Thyroid gland (tissue), 4 donors: ENCODE measurements at regions not wholly inside any gene's neighbourhood (a gene's known extent, or its start where the extent isn't known, plus 50 kb on each side); places are given as distances from the start of the nearest gene placed in this dataset.

Source experiments
- DNase-seq, 2 donors: peaks; one replicate each; pipeline ENCODE4 v3.0.0-alpha.2; 2019
- H3K27ac ChIP-seq, 3 donors: fragments of 200-600 bp; sonication (generic); 1 replicate in 2 of 3; 2 replicates in 1 of 3; pipeline ENCODE4 v1.5.1; 2016 to 2019; ENCODE audit warnings: mild to moderate bottlenecking in 1 of 3, moderate library complexity in 1 of 3
- H3K27me3 ChIP-seq: fragments of 200-600 bp; sonication (generic); one replicate; pipeline ENCODE4 v1.5.1; 2019
- H3K36me3 ChIP-seq, 2 donors: fragments of 200-600 bp; sonication (generic); one replicate each; pipeline ENCODE4 v1.5.1; 2016 to 2019
- H3K4me1 ChIP-seq, 2 donors: fragments of 200-600 bp; sonication (generic); one replicate each; pipeline ENCODE4 v1.5.1; 2017 to 2019
- H3K4me3 ChIP-seq, 3 donors: fragments of 200-600 bp; sonication (generic); replicated peaks in 1 of 3; 1 replicate in 2 of 3; 2 replicates in 1 of 3; pipeline ENCODE4 v1.5.1; 2016; ENCODE audit warnings: mild to moderate bottlenecking in 1 of 3
- H3K9me3 ChIP-seq: fragments of 200-600 bp; sonication (generic); one replicate; pipeline ENCODE4 v1.5.1; 2017
- POLR2A ChIP-seq, 2 donors: fragments of 450-650 bp; IDR thresholded peaks; one replicate each; pipeline ENCODE4 v1.6.1; 2017; ENCODE audit warnings: antibody characterized with exemption in 2 of 2, mild to moderate bottlenecking in 2 of 2, moderate library complexity in 1 of 2
- WGBS, 2 donors: methylation state at CpG; one replicate each; pipeline ENCODE4 v1.1.5; 2017; 5-methylcytosine and 5-hydroxymethylcytosine counted together
- intact Hi-C: fragments of 100-400 bp; cut with DNase I; formaldehyde crosslinking; loops from one replicate; pipeline ENCODE4 v1.15.1; 2023
- TF ChIP-seq, protein P1 (sequence below), 6 experiments: fragments of 200-600 bp in 3 of 6; fragments of 450-650 bp in 3 of 6; sonication (generic) in 3 of 6; IDR thresholded peaks; one replicate each; pipeline ENCODE4 v1.5.1; 2016 to 2019; ENCODE audit warnings: antibody characterized with exemption in 6 of 6, mild to moderate bottlenecking in 2 of 6, inconsistent platforms in 1 of 6, moderate library complexity in 1 of 6

DNA sequence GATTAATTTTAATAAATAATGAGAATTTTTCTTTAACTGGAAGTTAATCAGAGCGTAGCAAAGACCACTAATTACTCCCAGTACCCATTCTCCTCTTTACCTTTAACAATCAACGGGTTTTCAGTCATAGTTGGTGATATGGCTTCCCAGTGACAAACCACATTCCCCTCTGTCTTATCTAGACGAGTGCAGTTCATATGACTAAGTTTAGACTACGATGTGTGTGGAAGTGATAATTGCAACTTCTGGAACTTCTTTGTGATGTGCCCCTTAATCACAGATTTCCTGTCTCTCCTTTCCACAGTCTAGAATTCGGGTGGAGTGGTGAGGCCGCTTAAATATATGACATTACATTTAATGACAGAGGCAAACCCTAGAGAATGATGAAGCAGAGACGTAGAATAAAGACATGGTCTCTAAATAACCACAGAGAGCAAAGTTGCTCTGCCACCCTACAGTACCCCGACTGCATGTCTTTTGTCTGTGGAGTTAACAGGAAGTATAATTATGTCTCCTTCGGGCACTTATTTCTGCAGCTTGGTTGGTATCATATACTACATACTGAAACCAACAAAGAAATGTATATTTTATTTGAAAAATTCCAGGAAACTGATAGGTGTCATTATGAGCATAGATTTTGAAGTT is 693.3 kb upstream of the CDH7 start:
- Histone ChIP-seq H3K9me3 (no peaks in the 10 kb centered on the region), H3K27ac (no peak overlapping the region), H3K27me3 (no peaks in the 10 kb centered on the region), H3K4me3 (no peak overlapping the region), H3K36me3 (no peaks in the 10 kb centered on the region), H3K4me1 (no peaks in the 10 kb centered on the region)
- intact Hi-C loops, result no loop called here
- TF ChIP-seq, protein P1, sequence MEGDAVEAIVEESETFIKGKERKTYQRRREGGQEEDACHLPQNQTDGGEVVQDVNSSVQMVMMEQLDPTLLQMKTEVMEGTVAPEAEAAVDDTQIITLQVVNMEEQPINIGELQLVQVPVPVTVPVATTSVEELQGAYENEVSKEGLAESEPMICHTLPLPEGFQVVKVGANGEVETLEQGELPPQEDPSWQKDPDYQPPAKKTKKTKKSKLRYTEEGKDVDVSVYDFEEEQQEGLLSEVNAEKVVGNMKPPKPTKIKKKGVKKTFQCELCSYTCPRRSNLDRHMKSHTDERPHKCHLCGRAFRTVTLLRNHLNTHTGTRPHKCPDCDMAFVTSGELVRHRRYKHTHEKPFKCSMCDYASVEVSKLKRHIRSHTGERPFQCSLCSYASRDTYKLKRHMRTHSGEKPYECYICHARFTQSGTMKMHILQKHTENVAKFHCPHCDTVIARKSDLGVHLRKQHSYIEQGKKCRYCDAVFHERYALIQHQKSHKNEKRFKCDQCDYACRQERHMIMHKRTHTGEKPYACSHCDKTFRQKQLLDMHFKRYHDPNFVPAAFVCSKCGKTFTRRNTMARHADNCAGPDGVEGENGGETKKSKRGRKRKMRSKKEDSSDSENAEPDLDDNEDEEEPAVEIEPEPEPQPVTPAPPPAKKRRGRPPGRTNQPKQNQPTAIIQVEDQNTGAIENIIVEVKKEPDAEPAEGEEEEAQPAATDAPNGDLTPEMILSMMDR (IDR thresholded peaks at IDR 0.05), result no peak
- no peak for TF ChIP-seq POLR2A (IDR thresholded peaks at IDR 0.05)
- 80 to 82% methylated on average over 9 of the region's 9 CpGs for WGBS, 2 donors
- DNase-seq, result no peak

DNA sequence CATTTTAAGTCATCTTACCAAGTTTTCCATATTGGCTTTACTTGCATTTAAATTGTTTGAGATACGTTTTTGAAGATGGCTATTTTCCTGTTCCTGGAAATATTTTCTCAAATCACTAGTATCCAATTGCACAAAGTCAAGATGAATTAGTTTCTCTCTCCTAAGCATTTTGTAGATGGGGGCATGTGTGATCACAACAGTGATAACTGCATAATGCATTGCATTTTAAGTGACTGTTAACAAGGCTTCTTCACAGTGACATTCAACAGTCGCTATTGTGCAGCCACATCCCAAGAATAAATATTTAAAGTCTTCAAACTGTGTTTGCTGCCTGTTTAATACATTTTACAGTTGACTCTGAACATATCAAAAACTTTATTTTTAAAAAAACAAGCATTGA is 694.2 kb upstream of the CDH7 start:
- no peak for TF ChIP-seq POLR2A (IDR thresholded peaks at IDR 0.05)
- TF ChIP-seq, protein P1 (IDR thresholded peaks at IDR 0.05), result no peak
- no peaks in the 10 kb centered on the region for H3K27me3 ChIP-seq
- H3K4me3 ChIP-seq, result no peak overlapping the region
- no peak overlapping the region for H3K27ac ChIP-seq
- no peaks in the 10 kb centered on the region for H3K4me1 ChIP-seq
- no peaks in the 10 kb centered on the region for H3K9me3 ChIP-seq
- 72 to 78% methylated on average over 2 of the region's 2 CpGs for WGBS, 2 donors
- H3K36me3 ChIP-seq, result no peaks in the 10 kb centered on the region
- DNase-seq, result no peak
- intact Hi-C loops, result no loop called here

DNA sequence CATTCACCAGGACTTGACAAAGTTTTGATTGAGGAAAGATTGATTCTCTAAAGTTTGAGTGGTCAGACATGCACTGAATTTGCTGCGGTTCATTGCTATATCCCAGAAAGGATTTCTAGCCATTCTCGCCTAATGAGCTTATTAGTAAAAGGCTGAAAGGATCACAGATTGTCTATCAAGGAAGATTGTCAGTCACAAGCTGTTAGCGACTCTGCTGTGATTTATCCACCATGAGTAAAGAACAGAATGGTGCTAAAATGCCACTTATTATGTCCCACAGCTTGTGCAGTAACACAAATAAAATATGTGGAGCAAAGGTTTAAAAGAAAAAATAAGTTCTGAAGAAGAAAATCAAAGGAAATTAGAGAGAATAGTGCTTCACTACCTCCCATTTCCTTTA is 701.2 kb upstream of the CDH7 start:
- TF ChIP-seq, protein P1 (IDR thresholded peaks at IDR 0.05), result no peak
- no peak for TF ChIP-seq POLR2A (IDR thresholded peaks at IDR 0.05)
- Histone ChIP-seq H3K27ac (no peak overlapping the region), H3K36me3 (no peaks in the 10 kb centered on the region), H3K27me3 (no peaks in the 10 kb centered on the region), H3K9me3 (no peaks in the 10 kb centered on the region), H3K4me3 (no peak overlapping the region), H3K4me1 (no peaks in the 10 kb centered on the region)
- intact Hi-C loops, result no loop called here
- no peak for DNase-seq
- 80 to 90% methylated on average over 3 of the region's 3 CpGs for WGBS, 2 donors

DNA sequence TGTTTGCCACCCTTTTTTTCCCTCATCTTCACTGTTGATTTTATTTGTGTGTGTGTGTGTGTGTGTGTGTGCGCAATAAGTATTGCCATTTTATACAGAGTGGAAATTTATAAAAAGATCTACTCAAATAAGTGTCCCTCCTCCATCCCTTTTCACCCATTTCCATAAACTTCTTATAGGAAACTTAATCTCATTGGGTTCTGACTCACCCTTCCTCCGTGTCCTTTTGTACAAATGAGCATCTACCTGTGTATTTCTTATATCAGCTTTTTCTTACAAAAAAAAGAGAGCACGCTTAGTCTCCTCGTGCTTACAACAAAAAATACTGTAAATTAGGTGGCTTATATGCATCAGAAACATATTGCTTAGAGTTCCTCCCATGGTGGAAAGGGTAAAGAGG is 711.2 kb upstream of the CDH7 start:
- H3K4me1 ChIP-seq, result no peaks in the 10 kb centered on the region
- H3K9me3 ChIP-seq, result no peaks in the 10 kb centered on the region
- H3K27ac ChIP-seq, result no peak overlapping the region
- WGBS, 2 donors, result 93 to 98% methylated on average over 4 of the region's 4 CpGs
- no peaks in the 10 kb centered on the region for H3K27me3 ChIP-seq
- intact Hi-C loops, result no loop called here
- H3K4me3 ChIP-seq, result no peak overlapping the region
- H3K36me3 ChIP-seq, result no peaks in the 10 kb centered on the region
- TF ChIP-seq POLR2A (IDR thresholded peaks at IDR 0.05), result no peak
- TF ChIP-seq, protein P1 (IDR thresholded peaks at IDR 0.05), result no peak
- no peak for DNase-seq

DNA sequence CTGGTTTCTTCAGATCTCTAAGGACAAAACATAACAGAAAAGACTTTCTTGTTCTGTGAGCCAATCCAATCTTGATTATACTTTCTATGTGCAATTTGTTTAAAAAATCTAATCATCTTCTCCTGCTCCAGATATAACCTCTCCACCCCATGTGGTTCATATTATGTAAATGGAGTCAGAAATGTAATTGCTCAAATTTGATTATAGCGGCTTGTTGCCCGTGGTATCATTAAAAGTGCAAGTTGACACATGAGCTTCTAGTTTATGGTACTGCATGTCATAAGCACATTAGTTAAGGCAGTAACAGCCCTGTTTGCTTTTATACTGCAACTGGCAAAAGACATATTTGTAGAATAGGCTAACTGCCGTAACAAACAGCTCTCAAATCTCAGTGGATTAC is 715.1 kb upstream of the CDH7 start:
- intact Hi-C loops, result no loop called here

More for the DNA sequence above, 715.1 kb upstream of the CDH7 start:
- no peaks in the 10 kb centered on the region for H3K27me3 ChIP-seq
- no peak for TF ChIP-seq POLR2A (IDR thresholded peaks at IDR 0.05)
- TF ChIP-seq, protein P1 (IDR thresholded peaks at IDR 0.05), result no peak
- no peak for DNase-seq
- WGBS, 2 donors, result 75 to 80% methylated on average over 3 of the region's 3 CpGs
- H3K4me1 ChIP-seq, result no peaks in the 10 kb centered on the region
- H3K9me3 ChIP-seq, result no peaks in the 10 kb centered on the region
- H3K36me3 ChIP-seq, result no peaks in the 10 kb centered on the region
- no peak overlapping the region for H3K27ac ChIP-seq
- no peak overlapping the region for H3K4me3 ChIP-seq
